ENCODE measurements at regions not wholly inside any gene's neighbourhood (a gene's known extent, or its start where the extent isn't known, plus 50 kb on each side); places are given as distances from the start of the nearest gene placed in this dataset.

- TF ChIP-seq, protein P1, sequence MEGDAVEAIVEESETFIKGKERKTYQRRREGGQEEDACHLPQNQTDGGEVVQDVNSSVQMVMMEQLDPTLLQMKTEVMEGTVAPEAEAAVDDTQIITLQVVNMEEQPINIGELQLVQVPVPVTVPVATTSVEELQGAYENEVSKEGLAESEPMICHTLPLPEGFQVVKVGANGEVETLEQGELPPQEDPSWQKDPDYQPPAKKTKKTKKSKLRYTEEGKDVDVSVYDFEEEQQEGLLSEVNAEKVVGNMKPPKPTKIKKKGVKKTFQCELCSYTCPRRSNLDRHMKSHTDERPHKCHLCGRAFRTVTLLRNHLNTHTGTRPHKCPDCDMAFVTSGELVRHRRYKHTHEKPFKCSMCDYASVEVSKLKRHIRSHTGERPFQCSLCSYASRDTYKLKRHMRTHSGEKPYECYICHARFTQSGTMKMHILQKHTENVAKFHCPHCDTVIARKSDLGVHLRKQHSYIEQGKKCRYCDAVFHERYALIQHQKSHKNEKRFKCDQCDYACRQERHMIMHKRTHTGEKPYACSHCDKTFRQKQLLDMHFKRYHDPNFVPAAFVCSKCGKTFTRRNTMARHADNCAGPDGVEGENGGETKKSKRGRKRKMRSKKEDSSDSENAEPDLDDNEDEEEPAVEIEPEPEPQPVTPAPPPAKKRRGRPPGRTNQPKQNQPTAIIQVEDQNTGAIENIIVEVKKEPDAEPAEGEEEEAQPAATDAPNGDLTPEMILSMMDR (IDR thresholded peaks at IDR 0.05; ENCODE audit: low read depth, low read length), result no peak
- TF ChIP-seq EZH2phosphoT487 (IDR thresholded peaks at IDR 0.05; ENCODE audit: low read depth), result no peak
Observed at GRCh38 chr6:155706341-155706740, 250.7 kb upstream of the NOX3 start.
